Progenitor cell of endocrine pancreas (in vitro differentiated cells): ENCODE measurements at regions not wholly inside any gene's neighbourhood (a gene's known extent, or its start where the extent isn't known, plus 50 kb on each side); places are given as distances from the start of the nearest gene placed in this dataset.

Experiments used
- DNase-seq: peaks from one replicate; pipeline ENCODE4 v3.0.0; 2021; ENCODE audit warnings: low spot score; ENCODE audit not compliant: unreplicated experiment
- H3K27ac Mint-ChIP-seq: 2 replicates; pipeline ENCODE4 v1.8.0; 2021; ENCODE audit warnings: mild to moderate bottlenecking, moderate library complexity, mixed read lengths
- H3K27me3 Mint-ChIP-seq: 2 replicates; pipeline ENCODE4 v1.8.0; 2021; ENCODE audit warnings: mixed read lengths
- H3K36me3 Mint-ChIP-seq: 2 replicates; pipeline ENCODE4 v1.8.0; 2022; ENCODE audit warnings: mixed read lengths; ENCODE audit not compliant: insufficient read depth
- H3K4me1 Mint-ChIP-seq: 2 replicates; pipeline ENCODE4 v1.8.0; 2021; ENCODE audit warnings: low read depth, mixed read lengths
- H3K4me3 Mint-ChIP-seq: 2 replicates; pipeline ENCODE4 v1.8.0; 2021; ENCODE audit warnings: low read depth, mild to moderate bottlenecking, moderate library complexity, mixed read lengths
- H3K9me3 Mint-ChIP-seq: 2 replicates; pipeline ENCODE4 v1.8.0; 2021; ENCODE audit warnings: low read depth, mixed read lengths
- TF ChIP-seq, protein P1 (sequence below): fragments of 200-600 bp; sonication (generic); IDR thresholded peaks from one replicate; pipeline ENCODE4 v1.5.0; 2021; ENCODE audit warnings: antibody characterized with exemption, mild to moderate bottlenecking; ENCODE audit not compliant: unreplicated experiment

DNA sequence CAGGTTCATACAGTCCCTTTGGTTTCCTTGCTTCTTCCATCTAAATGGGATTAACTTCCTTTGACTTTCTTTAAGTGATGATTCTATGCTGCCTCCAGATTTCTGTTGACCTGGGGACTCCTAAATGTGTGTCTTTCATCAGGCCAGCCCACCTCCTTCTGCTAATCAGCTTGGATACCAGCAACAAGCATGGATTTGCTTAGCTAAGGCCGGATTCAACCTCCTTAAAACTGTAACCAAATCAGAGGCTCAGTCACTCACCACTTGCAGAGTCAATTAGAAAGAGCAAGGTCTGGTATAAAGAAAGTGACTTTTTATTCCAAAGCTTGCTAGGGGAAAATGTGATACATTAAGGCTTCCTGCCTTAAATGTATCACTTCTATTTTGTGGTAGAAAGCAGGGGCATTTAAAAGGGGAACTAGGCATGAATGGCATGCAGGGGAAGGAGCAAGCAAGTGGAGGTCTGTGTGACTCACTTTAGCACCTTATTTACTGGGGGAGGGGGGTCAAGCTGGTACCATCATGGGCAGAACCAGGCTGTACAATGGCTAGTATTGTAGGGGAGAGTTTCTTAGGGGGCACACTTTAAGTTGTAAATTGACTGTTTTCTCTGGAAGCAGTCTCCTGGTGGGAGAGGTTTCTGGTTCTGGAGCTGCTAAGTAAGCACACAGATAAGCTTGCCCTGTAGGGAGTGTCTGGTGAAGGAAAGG is 239.0 kb upstream of the PDGFD start:
- Mint-ChIP-seq H3K36me3 (no peaks in the 10 kb centered on the region), H3K27ac (no peak overlapping the region), H3K4me3 (no peak overlapping the region), H3K4me1 (peaks cover 3% of the 10 kb centered on the region), H3K9me3 (no peaks in the 10 kb centered on the region), H3K27me3 (no peaks in the 10 kb centered on the region)
- no peak for DNase-seq
- TF ChIP-seq, protein P1, sequence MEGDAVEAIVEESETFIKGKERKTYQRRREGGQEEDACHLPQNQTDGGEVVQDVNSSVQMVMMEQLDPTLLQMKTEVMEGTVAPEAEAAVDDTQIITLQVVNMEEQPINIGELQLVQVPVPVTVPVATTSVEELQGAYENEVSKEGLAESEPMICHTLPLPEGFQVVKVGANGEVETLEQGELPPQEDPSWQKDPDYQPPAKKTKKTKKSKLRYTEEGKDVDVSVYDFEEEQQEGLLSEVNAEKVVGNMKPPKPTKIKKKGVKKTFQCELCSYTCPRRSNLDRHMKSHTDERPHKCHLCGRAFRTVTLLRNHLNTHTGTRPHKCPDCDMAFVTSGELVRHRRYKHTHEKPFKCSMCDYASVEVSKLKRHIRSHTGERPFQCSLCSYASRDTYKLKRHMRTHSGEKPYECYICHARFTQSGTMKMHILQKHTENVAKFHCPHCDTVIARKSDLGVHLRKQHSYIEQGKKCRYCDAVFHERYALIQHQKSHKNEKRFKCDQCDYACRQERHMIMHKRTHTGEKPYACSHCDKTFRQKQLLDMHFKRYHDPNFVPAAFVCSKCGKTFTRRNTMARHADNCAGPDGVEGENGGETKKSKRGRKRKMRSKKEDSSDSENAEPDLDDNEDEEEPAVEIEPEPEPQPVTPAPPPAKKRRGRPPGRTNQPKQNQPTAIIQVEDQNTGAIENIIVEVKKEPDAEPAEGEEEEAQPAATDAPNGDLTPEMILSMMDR: no peak

DNA sequence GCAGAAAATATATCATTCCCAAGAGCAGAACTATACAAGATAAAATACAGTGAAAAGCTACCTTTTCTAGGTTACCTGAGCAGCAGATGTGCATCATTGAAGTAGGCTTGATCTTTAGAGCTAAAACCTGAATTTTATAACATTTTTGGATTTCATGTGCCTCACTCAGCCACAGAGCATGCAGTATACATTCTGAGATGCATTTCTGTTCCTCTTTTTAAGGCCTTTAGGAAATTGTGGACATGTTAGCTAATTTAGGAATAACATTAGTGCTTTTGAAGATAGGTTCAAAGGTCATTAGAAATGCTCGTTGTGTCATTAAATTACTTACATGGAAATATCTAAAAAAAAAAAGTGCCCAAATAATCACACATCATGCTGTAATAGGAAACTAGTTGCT is 230.6 kb upstream of the PDGFD start:
- Mint-ChIP-seq H3K4me1 (no peaks in the 10 kb centered on the region), H3K27ac (no peak overlapping the region), H3K27me3 (no peaks in the 10 kb centered on the region), H3K9me3 (no peaks in the 10 kb centered on the region), H3K4me3 (no peak overlapping the region), H3K36me3 (no peaks in the 10 kb centered on the region)
- TF ChIP-seq, protein P1: no peak
- no peak for DNase-seq

DNA sequence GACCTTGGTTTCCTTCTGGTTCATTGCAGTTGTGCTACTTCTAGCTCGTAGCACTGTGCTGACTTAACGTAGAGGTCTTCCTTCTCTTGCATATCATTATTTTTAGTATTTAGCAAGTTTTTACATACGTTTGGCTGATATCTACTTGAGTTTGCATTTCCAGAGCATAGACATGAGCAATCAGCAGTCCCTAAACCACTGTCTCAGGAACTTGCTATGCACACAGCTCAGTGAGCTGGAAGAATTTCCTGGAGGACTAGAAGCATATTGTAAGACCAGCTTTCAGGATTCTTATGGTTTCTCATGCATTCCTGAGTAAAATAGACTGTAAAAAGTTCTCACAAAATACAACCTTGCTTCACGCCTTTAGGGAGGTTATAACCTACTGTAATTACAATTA is 226.7 kb upstream of the PDGFD start:
- Mint-ChIP-seq H3K36me3 (no peaks in the 10 kb centered on the region), H3K27ac (no peak overlapping the region), H3K4me3 (no peak overlapping the region), H3K27me3 (no peaks in the 10 kb centered on the region), H3K4me1 (no peaks in the 10 kb centered on the region), H3K9me3 (no peaks in the 10 kb centered on the region)
- no peak for DNase-seq
- TF ChIP-seq, protein P1: no peak

DNA sequence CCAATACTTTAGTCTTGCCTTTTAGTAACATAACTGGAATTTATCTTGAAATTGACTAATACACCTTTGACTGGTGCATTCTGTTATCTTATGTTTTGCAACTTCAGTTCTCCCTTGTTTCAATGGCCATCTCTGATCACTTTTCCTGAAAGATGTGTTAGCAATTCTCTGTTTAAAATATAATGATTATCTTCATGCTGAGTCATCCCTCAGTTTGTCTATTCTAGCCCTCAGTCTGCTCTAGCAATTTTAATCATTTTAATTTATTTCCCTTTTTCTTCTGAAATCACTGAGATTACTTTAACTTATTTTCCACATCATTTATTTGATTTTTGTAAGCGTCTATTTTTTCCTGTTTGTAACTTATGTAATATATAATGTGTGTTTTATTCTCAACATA is 221.9 kb upstream of the PDGFD start:
- DNase-seq: no peak
- TF ChIP-seq, protein P1: no peak
- no peaks in the 10 kb centered on the region for H3K9me3 Mint-ChIP-seq
- no peak overlapping the region for H3K4me3 Mint-ChIP-seq
- no peak overlapping the region for H3K27ac Mint-ChIP-seq
- no peaks in the 10 kb centered on the region for H3K4me1 Mint-ChIP-seq
- H3K36me3 Mint-ChIP-seq: no peaks in the 10 kb centered on the region
- no peaks in the 10 kb centered on the region for H3K27me3 Mint-ChIP-seq

DNA sequence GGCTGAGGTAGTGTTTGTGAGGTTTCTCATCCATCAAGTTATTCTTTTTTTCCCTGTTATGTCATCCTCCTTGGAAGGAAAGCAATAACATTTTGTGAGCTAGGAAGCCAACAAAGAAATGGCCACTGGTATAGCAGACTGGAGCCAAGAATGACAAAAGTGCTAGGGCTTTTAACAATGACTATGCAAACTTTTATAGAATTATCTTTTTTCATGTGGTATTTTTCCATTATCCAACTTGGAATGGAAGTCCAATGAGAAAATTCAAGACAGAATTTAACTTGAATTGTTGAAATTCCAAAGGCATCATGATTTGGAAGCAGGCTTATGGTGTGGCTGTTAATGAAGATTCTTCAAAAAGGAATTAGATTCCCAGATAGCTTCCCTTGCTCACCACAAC is 216.4 kb upstream of the PDGFD start:
- Mint-ChIP-seq H3K9me3 (no peaks in the 10 kb centered on the region), H3K27me3 (no peaks in the 10 kb centered on the region), H3K36me3 (no peaks in the 10 kb centered on the region), H3K4me1 (no peaks in the 10 kb centered on the region), H3K27ac (no peak overlapping the region), H3K4me3 (no peak overlapping the region)
- DNase-seq: no peak
- TF ChIP-seq, protein P1: no peak
